Spleen (tissue), 7 donors: ENCODE measurements at regions not wholly inside any gene's neighbourhood (a gene's known extent, or its start where the extent isn't known, plus 50 kb on each side); places are given as distances from the start of the nearest gene placed in this dataset.

Experiments
- CTCF ChIP-seq, 11 experiments: fragments of 200-600 bp in 7 of 11; fragments of 450-650 bp in 4 of 11; sonication (generic) in 4 of 11; IDR thresholded peaks in 8 of 11; conservative IDR thresholded peaks in 3 of 11; 1 replicate in 7 of 11; 2 replicates in 4 of 11; pipeline versions ENCODE4 v1.4.0 to v1.8.0; 2016 to 2021; ENCODE audit warnings: antibody characterized with exemption in 11 of 11, inconsistent platforms in 4 of 11, mild to moderate bottlenecking in 1 of 11
- POLR2AphosphoS5 ChIP-seq, 3 donors: sonication (generic); formaldehyde crosslinking; IDR thresholded peaks; one replicate each; pipeline ENCODE4 v1.5.1; 2017; ENCODE audit warnings: antibody characterized with exemption in 3 of 3
- donor health status: DM: no; HTN: no; CAD: no; lungs with moderate emphysema.
- donor health status: DM: no; HTN: no; CAD: no.
- donor health status: DM: no; HTN: no; CAD: no.

GRCh38 chr1:93756657-93757056, 75.0 kb upstream of the BCAR3 start:
- TF ChIP-seq CTCF (IDR thresholded peaks at IDR 0.05 in 8 of 11, conservative IDR thresholded peaks at IDR 0.05 in 3 of 11) (no peak), POLR2AphosphoS5 (IDR thresholded peaks at IDR 0.05) (no peak)
